ENCODE measurements at regions not wholly inside any gene's neighbourhood (a gene's known extent, or its start where the extent isn't known, plus 50 kb on each side); places are given as distances from the start of the nearest gene placed in this dataset.

DNA sequence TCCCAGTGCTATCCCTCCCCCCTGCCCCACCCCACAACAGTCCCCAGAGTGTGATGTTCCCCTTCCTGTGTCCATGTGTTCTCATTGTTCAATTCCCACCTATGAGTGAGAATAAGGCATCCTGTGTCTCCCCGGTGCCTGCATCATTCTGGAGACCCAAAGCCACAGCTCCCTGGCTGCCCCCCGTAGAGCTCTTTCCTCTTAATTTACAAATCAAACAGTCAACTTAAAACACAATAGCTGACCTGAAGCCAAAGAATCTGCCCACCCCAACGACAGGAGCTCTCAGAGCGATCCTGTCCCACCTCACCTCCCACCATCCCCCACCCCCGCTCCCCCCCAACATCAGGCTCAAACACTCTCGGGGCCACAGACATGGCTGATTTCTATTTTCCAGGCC lies 558.3 kb downstream of the BRD1 start:
- TF ChIP-seq RFX5 (IDR thresholded peaks at IDR 0.05; ENCODE audit: low read depth, low read length): no peak
- TF ChIP-seq, protein P1, sequence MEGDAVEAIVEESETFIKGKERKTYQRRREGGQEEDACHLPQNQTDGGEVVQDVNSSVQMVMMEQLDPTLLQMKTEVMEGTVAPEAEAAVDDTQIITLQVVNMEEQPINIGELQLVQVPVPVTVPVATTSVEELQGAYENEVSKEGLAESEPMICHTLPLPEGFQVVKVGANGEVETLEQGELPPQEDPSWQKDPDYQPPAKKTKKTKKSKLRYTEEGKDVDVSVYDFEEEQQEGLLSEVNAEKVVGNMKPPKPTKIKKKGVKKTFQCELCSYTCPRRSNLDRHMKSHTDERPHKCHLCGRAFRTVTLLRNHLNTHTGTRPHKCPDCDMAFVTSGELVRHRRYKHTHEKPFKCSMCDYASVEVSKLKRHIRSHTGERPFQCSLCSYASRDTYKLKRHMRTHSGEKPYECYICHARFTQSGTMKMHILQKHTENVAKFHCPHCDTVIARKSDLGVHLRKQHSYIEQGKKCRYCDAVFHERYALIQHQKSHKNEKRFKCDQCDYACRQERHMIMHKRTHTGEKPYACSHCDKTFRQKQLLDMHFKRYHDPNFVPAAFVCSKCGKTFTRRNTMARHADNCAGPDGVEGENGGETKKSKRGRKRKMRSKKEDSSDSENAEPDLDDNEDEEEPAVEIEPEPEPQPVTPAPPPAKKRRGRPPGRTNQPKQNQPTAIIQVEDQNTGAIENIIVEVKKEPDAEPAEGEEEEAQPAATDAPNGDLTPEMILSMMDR (conservative IDR thresholded peaks at IDR 0.05; ENCODE audit: low read depth, low read length): no peak
- TF ChIP-seq POLR2A (IDR thresholded peaks at IDR 0.05; ENCODE audit: low read depth, low read length): no peak
- TF ChIP-seq MAFK (IDR thresholded peaks at IDR 0.05; ENCODE audit: low read depth, low read length): no peak
- no peak for TF ChIP-seq RCOR1 (IDR thresholded peaks at IDR 0.05; ENCODE audit: insufficient replicate concordance, low read length)
- TF ChIP-seq BHLHE40 (IDR thresholded peaks at IDR 0.05; ENCODE audit: low read depth, low read length): no peak
- no peak for TF ChIP-seq RAD21 (IDR thresholded peaks at IDR 0.05; ENCODE audit: low read length)
- TF ChIP-seq SMC3 (IDR thresholded peaks at IDR 0.05; ENCODE audit: low read depth, low read length): no peak
- no peak for TF ChIP-seq MAZ (IDR thresholded peaks at IDR 0.05; ENCODE audit: borderline replicate concordance, low read depth, low read length)
- TF ChIP-seq MXI1 (IDR thresholded peaks at IDR 0.05; ENCODE audit: borderline replicate concordance, low read depth, low read length): no peak
- TF ChIP-seq CEBPB (IDR thresholded peaks at IDR 0.05; ENCODE audit: low read depth, low read length): no peak
- TF ChIP-seq, protein P2, sequence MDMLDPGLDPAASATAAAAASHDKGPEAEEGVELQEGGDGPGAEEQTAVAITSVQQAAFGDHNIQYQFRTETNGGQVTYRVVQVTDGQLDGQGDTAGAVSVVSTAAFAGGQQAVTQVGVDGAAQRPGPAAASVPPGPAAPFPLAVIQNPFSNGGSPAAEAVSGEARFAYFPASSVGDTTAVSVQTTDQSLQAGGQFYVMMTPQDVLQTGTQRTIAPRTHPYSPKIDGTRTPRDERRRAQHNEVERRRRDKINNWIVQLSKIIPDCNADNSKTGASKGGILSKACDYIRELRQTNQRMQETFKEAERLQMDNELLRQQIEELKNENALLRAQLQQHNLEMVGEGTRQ (IDR thresholded peaks at IDR 0.05; ENCODE audit: low read depth, low read length): no peak
- TF ChIP-seq, protein P3, sequence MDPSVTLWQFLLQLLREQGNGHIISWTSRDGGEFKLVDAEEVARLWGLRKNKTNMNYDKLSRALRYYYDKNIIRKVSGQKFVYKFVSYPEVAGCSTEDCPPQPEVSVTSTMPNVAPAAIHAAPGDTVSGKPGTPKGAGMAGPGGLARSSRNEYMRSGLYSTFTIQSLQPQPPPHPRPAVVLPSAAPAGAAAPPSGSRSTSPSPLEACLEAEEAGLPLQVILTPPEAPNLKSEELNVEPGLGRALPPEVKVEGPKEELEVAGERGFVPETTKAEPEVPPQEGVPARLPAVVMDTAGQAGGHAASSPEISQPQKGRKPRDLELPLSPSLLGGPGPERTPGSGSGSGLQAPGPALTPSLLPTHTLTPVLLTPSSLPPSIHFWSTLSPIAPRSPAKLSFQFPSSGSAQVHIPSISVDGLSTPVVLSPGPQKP (IDR thresholded peaks at IDR 0.05; ENCODE audit: borderline replicate concordance, low read depth, low read length): no peak

Measured in IMR-90 (cell line).